GM21786 (cell line): ENCODE measurements at regions not wholly inside any gene's neighbourhood (a gene's known extent, or its start where the extent isn't known, plus 50 kb on each side); places are given as distances from the start of the nearest gene placed in this dataset.

Experiments
- ATAC-seq: cut with Tn5 transposase; IDR thresholded peaks from one replicate; pipeline ENCODE4 v1.9.1; 2021; ENCODE audit not compliant: unreplicated experiment

DNA sequence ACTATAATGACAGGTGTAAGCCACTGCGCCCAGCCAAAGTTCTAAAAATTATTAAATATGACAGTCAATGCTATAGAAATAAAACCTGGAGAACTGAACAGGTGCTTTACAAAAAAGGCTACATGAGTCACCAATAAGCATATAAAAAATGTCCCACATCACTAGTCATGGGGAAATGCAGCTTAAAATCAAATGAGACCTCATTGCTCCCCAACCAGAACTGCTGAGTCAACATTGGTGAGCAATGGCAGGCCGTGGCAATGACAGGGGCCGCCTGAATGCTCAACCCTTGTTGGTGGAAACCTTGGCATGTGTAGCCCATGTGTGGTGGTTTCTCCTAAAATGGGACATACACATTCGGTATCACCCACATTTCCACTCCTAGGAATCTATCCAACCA is 352.3 kb upstream of the KLF6 start:
- no peak for ATAC-seq

DNA sequence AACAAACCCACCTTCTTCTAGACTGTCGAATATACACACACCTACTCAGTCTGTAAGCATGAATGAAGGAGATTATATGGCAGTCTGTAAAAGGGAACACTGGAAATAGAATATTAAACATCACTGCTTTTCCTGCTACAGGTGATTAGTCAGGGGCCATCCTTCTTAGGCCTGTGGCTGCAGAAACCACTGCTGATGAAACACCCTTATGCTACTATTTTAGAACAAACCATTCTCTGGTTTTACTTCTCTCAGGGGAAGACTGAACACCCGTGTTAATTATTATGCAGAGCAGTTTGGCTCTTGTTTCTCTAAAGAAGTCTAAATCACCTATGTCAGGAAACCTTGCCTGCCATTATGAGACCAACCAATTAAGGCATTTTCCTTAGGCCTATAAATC is 351.1 kb upstream of the KLF6 start:
- ATAC-seq, result peak; percentile 88

DNA sequence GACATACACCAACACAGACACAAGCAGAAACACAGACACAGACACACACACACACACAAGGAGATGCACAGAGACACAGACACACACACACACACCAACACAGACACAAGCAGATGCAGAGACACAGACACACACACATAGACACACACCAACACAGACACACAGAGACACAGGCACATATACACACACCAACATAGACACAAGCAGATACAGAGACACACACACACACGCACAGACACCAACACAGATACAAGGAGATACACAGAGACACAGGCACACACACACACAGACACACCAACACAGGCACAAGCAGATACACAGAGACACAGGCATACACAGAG is 347.2 kb upstream of the KLF6 start:
- ATAC-seq, result no peak

DNA sequence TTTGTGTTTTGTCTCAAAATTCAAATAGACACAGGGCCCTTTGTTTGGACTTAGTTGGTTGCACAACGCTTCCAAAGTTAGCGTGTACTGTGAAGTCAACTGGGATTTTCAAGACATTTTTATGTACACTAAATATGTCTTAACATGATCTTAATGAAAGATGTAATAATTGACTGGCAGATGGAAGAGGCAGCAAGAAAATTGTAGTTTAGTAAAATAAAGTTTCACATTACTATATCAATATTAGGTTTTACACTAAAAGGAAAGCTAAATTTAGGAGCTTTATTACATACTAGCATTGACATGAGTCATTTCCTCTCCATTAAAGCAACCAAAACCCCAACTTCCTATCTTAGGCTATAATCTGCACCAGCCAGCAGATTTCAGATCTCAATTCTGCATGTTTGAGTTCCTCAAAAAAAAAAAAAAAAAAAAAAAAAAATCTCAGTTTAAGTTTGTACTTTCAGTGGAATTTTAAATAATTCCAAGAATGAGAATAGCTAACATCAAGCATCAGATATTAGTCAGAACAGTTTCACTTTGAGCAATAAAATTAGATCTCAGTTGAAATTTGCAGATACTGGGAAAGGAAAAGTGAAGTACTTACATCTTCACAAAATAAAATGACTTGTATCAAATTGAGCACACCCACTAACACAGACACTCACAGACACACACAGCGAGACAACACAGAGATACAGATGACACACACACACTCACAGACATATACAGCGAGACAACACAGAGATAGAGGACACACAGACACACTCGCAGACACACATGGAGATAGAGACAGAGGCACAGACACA is 346.6 kb upstream of the KLF6 start:
- ATAC-seq, result peak; percentile 58

DNA sequence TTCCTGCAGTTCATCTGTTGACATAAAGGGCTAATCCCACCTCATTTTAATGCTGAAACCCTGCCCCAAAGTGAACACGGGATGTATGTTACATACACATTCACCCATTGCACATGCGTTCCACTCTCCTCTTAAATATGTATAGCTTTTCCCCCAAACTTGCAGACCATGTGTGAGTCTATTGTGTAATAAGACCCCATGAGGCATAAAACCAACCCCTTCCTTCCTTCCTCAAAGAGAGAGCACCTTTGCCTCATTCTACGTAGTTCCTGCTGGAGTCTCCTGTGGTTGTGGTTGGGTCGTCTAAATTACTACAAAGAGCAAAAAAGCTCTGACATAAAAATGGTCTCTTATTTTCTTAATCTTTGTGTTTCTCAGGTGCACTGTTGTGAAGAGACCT is 345.7 kb upstream of the KLF6 start:
- no peak for ATAC-seq

DNA sequence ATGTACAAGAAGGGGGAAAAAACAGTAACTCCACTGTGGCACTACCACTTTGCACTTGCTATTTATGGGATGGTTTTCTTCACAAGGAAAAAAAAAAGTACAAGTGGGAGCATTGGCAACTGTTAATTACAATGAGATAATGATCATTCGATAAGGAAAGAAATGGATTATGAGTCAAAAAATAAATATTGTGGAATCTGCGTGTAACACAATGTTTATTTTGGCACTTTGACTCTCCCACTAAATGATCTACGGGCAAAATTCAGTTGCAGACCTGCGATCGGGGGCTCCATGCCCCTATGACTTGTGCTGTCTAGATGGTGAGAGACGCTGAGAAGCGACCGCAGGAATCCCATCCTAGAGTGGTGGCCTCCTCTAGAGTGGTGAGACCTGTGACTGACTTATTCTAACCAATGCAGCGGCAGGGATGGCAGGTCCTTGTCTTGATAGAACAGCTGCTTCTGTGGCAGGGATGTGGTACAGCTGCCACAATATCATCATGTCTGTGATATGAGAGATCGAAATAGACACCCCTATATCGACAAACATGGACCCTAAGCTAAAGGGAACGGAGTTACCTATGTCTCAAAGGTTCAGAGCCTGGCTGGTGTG is 345.0 kb upstream of the KLF6 start:
- no peak for ATAC-seq

DNA sequence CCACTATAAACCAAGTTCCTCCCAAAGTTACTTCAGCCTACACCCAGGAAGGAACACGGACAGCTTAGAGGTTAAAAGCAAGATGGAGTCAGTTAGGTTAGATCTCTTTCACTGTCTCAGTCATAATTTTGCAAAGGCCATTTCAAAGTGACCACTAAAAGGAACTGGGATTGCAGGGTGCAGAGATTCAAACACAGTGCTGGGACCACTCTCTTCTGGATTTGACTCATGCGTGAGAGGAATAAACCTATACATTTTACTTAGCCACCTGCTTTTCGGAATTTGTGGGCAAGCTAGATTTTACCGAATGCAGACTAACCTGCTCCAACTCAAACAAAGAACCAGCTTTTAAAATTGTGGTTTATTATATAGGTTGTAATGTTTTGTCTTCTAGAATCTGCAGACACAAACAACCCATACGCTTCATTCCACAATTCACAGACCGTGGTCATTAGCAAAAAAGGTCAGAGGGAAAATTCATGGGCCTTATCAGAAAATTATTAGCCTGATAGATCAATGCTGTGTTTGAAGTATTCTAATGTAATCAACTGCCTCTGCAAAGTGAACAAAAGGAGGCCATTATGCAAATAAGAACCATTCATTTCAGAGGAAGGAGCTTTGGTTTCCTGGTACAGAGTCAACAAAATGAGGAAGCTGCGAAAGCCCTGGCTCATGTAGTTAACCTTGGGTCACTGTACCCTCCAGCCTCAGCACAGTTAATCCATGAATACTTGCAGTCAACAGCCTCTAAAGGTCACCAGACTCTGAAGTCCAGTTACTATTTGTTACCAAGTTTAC is 342.7 kb upstream of the KLF6 start:
- ATAC-seq, result peak; percentile 63

DNA sequence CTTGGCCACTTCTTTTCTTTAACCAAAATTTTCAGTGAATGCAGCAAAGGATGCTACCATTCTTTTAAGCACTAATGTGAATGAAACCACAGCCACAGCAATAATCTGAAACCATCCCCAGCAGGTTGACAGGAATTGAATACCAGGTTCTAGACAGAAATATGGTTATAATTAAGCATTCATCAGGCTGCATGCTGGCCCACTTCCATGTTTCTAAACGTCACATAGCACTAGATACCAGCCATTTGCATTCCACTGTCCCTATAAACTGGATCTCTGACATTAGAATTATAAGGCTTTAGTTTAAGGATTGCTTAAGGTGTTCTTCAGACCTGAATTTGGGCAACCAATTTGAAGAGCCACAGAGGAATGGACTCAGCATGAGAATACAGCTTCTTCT is 340.8 kb upstream of the KLF6 start:
- ATAC-seq, result no peak

DNA sequence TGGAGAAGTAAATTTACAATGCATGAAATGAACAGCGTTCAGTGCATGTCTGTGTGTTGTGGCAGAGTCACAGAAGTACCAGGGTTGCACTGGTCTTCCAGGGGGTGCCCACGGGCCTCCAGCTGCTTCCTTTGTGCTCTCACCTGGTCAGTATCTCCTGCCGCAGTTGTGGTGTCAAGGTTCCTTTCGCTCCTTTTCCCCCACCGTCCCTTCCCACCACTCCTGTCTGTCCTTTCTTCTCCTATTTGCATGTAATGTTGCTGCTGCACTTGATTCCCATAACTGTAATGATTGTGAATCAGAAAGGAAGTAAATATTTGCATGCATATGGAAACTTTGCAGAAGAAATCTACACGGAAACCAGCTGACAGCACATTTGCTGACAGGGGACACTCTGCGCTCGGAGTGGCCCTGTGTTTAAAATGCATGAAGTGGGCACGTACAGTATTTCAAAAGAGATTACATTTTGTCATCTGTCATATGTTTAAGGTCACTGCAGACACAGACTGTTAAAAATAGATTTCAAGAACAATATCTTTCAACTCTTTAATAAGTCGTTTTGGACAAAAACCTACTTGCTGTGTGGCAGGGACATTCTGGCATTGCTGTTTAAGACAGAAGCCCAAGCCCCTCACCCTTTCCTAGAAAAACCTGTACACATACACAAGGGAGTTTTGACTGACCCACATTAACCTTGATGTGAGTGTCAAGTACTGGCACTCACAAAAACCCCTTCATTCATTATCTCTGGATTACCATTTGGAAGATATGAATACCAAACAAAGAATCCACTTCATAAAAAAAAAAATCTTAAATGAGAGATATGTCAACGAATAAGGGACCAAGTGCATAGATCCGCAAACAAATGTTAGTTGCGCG is 336.7 kb upstream of the KLF6 start:
- peak; percentile 72 for ATAC-seq

DNA sequence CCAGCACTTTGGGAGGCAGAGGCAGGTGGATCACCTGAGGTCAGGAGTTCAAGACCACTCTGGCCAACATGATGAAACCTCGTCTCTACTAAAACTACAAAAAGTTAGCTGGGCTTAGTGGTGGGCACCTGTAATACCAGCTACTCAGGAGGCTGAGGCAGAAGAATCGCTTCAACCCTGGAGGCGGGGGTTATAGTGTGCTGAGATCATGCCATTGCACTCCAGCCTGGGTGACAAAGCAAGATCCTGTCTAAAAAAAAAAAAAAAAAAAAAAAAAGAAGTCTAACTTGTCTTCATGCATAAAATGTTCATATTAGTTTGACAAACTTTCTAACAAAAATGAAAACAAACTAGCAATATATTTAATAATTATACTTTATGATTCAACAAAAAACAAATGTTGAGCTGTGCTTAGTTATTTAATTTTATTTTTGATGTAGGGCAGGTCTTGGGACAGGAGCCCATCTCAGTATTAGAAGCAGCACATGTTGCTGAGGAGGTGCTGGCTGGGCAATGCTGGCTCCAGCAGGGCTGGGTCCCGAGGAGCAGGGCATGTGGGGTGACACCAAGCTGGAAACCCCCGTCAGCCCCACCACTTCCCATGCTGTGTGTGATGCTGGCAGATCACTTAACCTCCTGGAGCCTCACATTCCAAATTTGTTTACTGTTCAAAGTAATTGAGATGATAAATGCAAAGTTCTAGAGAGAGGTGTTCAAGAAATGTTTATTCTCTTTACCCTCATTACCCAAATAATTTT is 335.3 kb upstream of the KLF6 start:
- ATAC-seq, result no peak

DNA sequence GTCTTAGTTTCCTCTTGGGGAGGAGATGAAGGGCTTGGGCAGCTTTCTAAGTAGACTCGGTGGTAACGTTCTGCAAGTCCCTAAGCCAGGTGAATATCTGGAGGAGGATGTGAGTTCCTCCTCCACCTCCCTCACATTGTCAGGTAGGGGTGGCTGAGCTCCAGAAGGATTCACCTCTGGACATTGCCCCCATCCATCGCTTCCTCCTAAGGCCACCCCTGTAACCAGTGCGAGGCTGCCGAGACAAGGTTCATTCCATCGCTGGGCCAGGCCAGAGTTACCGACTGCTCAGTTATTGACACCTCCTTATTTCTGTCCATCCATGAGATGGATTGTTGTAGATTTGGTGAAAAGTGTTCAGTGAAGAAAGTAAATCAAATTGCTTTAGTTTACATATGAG is 334.1 kb upstream of the KLF6 start:
- no peak for ATAC-seq

DNA sequence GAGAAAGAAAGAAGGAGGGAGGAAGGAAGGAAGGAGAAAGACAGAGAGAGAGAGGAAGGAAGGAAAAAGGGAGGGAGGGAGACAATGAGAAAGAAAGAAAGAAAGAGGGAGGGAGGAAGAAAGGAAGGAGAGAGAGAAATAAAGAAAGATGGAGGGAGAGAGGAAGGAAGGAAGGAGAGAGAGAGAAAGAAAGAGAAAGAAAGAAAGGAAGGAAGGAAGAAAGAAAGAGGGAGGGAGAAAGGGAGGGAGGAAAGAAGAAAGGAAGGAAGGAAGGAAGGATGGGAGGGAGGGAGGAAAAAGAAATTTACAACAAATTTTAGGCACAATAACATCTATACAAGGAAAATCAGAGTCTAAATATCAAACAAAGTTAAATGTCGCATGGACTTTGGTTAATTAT is 332.6 kb upstream of the KLF6 start:
- ATAC-seq, result no peak

DNA sequence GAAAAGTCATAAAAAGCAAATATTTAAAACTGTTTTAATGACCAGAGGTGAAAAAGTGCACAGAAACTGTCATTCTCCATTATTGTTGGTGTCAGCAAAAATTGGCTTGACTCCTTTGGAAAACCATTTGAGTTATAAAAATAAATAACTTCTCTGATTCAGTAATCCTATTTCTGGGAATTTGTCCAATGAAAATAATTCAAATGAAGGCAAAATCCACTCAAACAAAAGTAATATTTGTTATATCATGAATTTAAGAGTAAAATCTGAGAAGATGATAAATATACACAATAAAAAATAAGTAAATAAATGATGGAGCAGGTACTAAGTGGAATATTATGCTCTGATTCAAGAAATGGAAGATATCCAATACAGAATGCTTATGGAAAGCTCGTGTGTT is 326.6 kb upstream of the KLF6 start:
- ATAC-seq, result no peak

DNA sequence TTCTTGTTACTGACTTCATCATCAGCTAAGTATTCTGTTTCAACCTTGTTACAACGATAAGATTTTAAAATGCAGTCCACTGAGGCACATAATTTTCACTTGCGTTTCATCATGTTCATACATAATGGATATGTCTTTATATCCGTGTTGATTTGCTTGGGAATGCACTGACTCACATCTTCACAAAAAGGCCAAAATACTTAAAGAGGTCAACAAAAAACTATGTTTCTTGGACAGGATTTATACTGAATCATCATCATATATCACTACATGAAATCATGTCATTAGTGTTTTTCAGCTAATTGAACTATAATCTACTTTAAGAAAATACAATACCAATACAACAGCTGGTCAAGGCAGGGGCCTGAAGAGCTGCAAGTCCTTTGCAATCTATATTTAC is 324.5 kb upstream of the KLF6 start:
- no peak for ATAC-seq

DNA sequence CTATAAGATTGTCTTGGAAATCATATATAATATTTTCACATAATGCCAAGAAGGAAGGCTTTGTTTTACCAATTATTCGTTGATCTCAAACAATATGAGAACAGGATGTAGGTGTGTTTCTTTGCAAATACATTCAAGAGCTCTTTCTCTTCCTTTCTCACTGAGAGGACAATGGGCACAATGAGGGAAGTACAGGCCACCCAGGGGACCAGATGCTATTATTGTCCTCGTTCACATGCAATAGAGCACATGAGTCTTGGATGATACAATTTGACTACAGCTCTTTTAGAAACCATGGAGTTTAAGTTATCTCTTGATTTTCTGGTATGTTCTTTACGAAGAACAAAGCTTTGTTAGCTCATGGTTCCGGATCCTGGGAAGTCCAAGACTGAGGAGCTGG is 323.7 kb upstream of the KLF6 start:
- no peak for ATAC-seq

DNA sequence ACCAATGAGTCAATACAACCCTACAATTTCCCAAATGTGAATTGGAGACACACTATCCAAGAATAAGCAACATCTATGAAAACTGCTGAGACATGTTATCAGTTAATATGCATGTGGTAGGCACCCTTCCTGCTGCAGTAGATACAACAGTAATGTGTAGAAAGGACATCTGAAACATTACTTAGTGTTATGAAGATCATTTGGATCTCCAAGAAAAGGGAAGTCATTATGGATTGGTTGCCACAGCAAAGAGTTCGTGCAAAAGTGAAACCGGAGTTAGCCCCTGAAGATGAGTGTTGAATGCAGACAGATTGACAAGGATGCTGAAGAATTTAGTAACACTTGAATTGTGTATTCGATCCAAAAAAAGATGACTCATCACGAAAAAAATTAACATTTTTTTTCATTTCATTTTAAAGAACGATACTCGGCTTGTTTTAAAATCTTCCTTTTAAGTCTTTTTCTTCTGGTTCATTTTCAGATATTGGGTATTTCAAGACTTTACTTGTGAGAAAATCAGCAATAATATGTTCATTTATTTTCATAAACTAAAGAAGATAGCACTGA is 322.4 kb upstream of the KLF6 start:
- ATAC-seq, result no peak

DNA sequence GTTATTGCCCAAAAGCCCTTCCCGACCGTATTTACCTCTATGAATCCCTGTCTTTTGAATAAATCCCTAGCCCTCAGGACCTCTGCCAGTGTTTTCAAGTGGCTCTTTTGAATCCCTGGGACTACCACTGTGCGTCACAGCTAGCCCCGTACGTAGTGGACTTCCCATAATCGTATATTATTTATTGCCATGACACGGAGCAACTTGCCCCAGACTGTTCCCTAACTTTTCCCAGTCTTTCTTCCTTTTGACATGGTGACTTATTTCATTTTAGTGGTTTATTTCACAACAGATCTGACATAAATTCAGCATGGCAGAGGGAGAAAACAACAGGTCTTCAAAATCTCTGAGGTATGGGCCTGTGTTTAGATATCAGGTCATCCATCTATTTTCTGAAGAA is 318.6 kb upstream of the KLF6 start:
- no peak for ATAC-seq

DNA sequence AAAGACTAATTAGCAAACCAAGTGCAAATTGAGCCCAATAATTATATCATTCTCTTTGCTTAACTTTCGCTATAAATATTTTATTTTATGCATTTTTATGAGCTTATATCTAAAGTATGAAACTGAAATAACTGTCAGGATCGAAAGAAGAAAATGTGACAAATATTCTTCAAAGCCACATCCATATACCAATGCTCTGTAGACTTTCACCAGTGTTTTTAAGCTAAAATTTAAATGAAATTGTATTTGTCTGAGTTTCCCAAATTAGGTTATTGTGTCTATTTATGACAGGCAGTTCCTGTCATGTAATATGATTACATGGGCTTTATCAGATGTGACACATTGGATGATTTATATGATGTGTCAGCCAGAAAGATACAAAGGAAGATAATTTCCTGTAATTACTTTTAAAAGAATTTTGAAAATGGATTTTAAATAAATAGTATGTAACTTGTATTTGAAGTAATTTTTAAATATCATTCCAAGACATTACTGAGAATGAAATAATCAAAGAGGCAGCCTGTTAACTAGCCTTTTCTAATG is 317.9 kb upstream of the KLF6 start:
- no peak for ATAC-seq

DNA sequence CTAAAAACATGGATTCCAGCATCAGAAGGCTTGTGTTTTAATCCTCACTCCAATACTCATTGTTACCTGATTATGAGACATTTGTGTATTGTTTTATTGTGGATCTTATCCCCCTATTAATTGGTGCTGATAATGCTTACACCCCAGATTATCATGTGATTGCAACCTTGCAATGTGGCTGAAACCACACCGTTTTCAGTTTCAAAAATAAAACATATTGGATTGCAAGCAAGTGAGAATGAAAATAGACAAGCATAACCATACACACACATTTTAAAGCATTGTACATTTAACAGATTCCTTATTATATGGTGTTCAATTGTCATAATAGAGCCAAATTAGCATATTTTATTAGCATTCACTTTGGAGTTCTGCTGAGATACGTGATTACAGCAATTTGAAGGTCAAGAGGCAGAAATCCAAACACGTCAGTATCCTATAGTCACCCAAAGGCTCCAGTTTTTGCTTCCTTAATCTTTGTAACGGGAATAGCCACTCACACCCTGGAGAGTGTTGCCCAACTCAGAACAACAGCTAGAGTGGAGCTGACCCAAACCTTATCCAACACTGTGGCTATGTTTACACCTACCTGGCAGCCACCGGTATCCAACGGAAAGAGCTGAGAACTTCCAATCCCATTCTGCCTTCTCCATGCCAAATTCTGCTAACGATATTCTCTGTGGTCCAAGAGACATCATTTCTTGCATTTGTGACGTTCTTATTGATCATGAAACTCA is 317.1 kb upstream of the KLF6 start:
- ATAC-seq, result no peak
